ENCODE measurements at regions not wholly inside any gene's neighbourhood (a gene's known extent, or its start where the extent isn't known, plus 50 kb on each side); places are given as distances from the start of the nearest gene placed in this dataset.

DNA sequence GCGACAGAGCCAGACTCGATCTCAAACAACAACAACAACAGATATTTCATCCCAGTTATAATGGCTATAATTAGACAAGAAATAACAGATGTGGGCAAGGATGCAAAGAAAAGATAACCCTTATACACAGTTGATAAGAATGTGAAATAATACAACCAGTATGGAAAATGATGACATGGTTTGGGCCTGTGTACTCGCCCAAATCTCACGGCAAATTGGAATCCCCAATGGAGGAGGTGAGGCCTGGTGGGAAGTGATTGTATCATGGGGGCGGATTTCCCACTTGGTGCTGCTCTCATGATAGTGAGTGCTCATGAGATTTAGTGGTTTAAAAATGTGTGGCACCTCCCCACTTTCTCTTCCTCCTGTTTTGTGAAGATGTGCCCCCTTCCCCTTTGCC is 104.1 kb downstream of the C11orf87 start:
- DNase-seq, result no peak
- H3K4ac ChIP-seq (ENCODE audit: low read depth, low read length), result no peak overlapping the region
- H2AK5ac ChIP-seq (ENCODE audit: low read length), result no peak overlapping the region
- no peak overlapping the region for H4K5ac ChIP-seq (ENCODE audit: low read length)
- no peak overlapping the region for H4K8ac ChIP-seq (ENCODE audit: low read depth, low read length)
- H3K4me3 ChIP-seq (ENCODE audit: low read length), result no peak overlapping the region
- no peak overlapping the region for H3K4me2 ChIP-seq (ENCODE audit: low read length)
- H3K79me1 ChIP-seq (ENCODE audit: low read length), result no peaks in the 10 kb centered on the region
- H2BK120ac ChIP-seq (ENCODE audit: low read depth, low read length), result no peak overlapping the region
- H3K27ac ChIP-seq (ENCODE audit: low read depth, low read length), result no peak overlapping the region
- H2BK5ac ChIP-seq (ENCODE audit: low read length), result no peak overlapping the region
- H3K23ac ChIP-seq (ENCODE audit: low read length), result no peak overlapping the region
- no peaks in the 10 kb centered on the region for H3K36me3 ChIP-seq (ENCODE audit: control insufficient read depth, insufficient read depth, low read length)
- no peak overlapping the region for H3K9ac ChIP-seq (ENCODE audit: low read length)
- no peak overlapping the region for H3K18ac ChIP-seq (ENCODE audit: low read length)
- no peak overlapping the region for H3K56ac ChIP-seq (ENCODE audit: low read length)
- no peaks in the 10 kb centered on the region for H3K4me1 ChIP-seq (ENCODE audit: control insufficient read depth, low read depth, low read length)
- no peak overlapping the region for H2BK15ac ChIP-seq (replicated peaks; ENCODE audit: low read depth)
- WGBS (ENCODE audit: extremely low coverage, insufficient coverage, low lambda C conversion rate), result no CpG with 5 or more reads among the region's 5 CpGs
- no peaks in the 10 kb centered on the region for H3K79me2 ChIP-seq (ENCODE audit: control insufficient read depth, insufficient read depth, low read length)
- H3K27me3 ChIP-seq (ENCODE audit: insufficient read depth, low read length, poor library complexity), result no peaks in the 10 kb centered on the region

DNA sequence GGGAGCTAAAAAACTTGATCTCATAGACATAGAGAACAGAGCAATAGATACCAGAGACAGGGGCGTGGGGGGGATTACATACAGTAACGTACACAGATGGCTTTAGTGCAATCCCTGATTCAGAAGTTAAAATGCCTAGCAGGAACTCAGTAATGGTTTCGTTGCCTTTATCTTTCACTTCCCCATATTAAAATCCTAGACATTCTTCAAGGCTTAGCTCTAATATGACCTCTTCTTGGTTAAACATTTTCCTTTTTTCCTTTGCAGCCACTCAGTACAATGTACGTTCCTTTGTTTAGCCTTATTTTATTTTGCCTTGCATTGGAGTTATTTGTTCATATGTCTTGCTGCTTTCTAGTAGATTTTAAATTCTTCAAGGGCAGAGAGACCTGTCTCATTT is 104.9 kb downstream of the C11orf87 start:
- Histone ChIP-seq H4K8ac (ENCODE audit: low read depth, low read length) (no peak overlapping the region), H3K4ac (ENCODE audit: low read depth, low read length) (no peak overlapping the region), H3K56ac (ENCODE audit: low read length) (no peak overlapping the region), H3K27ac (ENCODE audit: low read depth, low read length) (no peak overlapping the region), H3K18ac (ENCODE audit: low read length) (no peak overlapping the region), H3K23ac (ENCODE audit: low read length) (no peak overlapping the region), H2BK15ac (replicated peaks; ENCODE audit: low read depth) (no peak overlapping the region), H3K79me2 (ENCODE audit: control insufficient read depth, insufficient read depth, low read length) (no peaks in the 10 kb centered on the region), H2AK5ac (ENCODE audit: low read length) (no peak overlapping the region), H3K4me2 (ENCODE audit: low read length) (no peak overlapping the region), H2BK120ac (ENCODE audit: low read depth, low read length) (no peak overlapping the region), H4K5ac (ENCODE audit: low read length) (no peak overlapping the region), H3K9ac (ENCODE audit: low read length) (no peak overlapping the region), H3K4me3 (ENCODE audit: low read length) (no peak overlapping the region), H3K36me3 (ENCODE audit: control insufficient read depth, insufficient read depth, low read length) (no peaks in the 10 kb centered on the region), H2BK5ac (ENCODE audit: low read length) (no peak overlapping the region), H3K27me3 (ENCODE audit: insufficient read depth, low read length, poor library complexity) (no peaks in the 10 kb centered on the region), H3K79me1 (ENCODE audit: low read length) (no peaks in the 10 kb centered on the region), H3K4me1 (ENCODE audit: control insufficient read depth, low read depth, low read length) (no peaks in the 10 kb centered on the region)
- no peak for DNase-seq
- WGBS (ENCODE audit: extremely low coverage, insufficient coverage, low lambda C conversion rate), result no CpG with 5 or more reads among the region's 4 CpGs

DNA sequence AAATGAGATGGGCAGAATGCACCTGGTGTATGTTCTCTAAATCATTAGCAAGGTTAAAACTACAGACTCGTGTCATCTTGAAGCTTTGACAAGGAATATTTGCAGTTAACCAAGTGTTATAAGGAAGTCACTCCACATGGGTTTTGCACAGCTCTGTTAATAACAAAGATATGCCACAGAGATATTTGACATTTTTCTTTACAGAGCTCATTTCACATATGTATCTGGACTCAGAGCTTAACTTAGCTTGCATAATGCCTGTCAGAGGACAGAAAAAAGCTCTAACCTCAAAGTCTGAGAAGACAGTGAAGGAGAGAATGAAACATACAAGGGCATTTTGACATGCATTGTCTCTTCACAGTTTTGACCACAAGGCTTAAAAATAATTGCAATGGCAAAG is 105.5 kb downstream of the C11orf87 start:
- H3K79me1 ChIP-seq (ENCODE audit: low read length), result no peaks in the 10 kb centered on the region
- H2BK120ac ChIP-seq (ENCODE audit: low read depth, low read length), result no peak overlapping the region
- no peak overlapping the region for H3K4me3 ChIP-seq (ENCODE audit: low read length)
- no peak overlapping the region for H2AK5ac ChIP-seq (ENCODE audit: low read length)
- H3K27ac ChIP-seq (ENCODE audit: low read depth, low read length), result no peak overlapping the region
- H3K27me3 ChIP-seq (ENCODE audit: insufficient read depth, low read length, poor library complexity), result no peaks in the 10 kb centered on the region
- H3K18ac ChIP-seq (ENCODE audit: low read length), result no peak overlapping the region
- no CpG with 5 or more reads among the region's 1 CpG for WGBS (ENCODE audit: extremely low coverage, insufficient coverage, low lambda C conversion rate)
- no peak overlapping the region for H3K4ac ChIP-seq (ENCODE audit: low read depth, low read length)
- no peak overlapping the region for H3K56ac ChIP-seq (ENCODE audit: low read length)
- H3K79me2 ChIP-seq (ENCODE audit: control insufficient read depth, insufficient read depth, low read length), result no peaks in the 10 kb centered on the region
- no peaks in the 10 kb centered on the region for H3K36me3 ChIP-seq (ENCODE audit: control insufficient read depth, insufficient read depth, low read length)
- no peak overlapping the region for H4K8ac ChIP-seq (ENCODE audit: low read depth, low read length)
- no peak overlapping the region for H3K23ac ChIP-seq (ENCODE audit: low read length)
- no peak overlapping the region for H2BK5ac ChIP-seq (ENCODE audit: low read length)
- no peaks in the 10 kb centered on the region for H3K4me1 ChIP-seq (ENCODE audit: control insufficient read depth, low read depth, low read length)
- H2BK15ac ChIP-seq (replicated peaks; ENCODE audit: low read depth), result no peak overlapping the region
- H3K9ac ChIP-seq (ENCODE audit: low read length), result no peak overlapping the region
- H4K5ac ChIP-seq (ENCODE audit: low read length), result no peak overlapping the region
- DNase-seq, result no peak
- H3K4me2 ChIP-seq (ENCODE audit: low read length), result no peak overlapping the region

DNA sequence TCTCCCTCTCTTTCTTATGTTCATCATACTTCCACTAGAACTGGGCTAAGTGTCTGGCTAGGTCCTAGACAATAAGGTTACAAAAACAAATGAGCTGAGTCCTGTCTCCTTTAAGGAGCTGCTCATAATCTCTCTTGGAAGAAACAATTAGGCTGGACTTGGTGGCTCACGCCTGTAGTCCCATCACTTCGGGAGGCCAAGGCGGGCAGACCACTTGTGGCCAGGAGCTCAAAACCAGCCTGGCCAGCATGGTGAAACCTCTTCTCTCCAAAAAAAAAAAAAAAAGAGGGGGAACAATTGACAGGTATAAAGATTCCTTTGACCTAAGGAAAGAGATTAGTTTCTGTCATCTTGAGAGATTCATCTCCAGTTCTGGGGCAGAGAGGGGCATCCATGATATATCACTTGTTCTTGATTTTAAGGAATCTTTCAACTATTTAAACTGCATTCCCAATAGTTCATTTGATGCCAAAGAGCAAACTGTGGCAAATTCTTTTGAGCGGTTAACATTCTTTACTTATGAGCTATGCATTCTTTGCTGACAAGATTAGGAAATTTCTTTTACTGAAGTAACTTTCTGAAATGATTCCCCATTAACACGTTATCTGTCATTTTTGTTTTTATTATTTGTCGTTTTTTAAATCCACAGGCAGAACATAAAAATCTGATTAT is 125.5 kb downstream of the C11orf87 start:
- Histone ChIP-seq H3K18ac (ENCODE audit: low read length) (no peak overlapping the region), H3K4me3 (ENCODE audit: low read length) (no peak overlapping the region), H2BK120ac (ENCODE audit: low read depth, low read length) (no peak overlapping the region), H3K4me2 (ENCODE audit: low read length) (no peak overlapping the region), H3K4me1 (ENCODE audit: control insufficient read depth, low read depth, low read length) (no peaks in the 10 kb centered on the region), H4K8ac (ENCODE audit: low read depth, low read length) (no peak overlapping the region), H3K9ac (ENCODE audit: low read length) (no peak overlapping the region), H2BK5ac (ENCODE audit: low read length) (no peak overlapping the region), H2AK5ac (ENCODE audit: low read length) (no peak overlapping the region), H2BK15ac (replicated peaks; ENCODE audit: low read depth) (no peak overlapping the region), H3K27me3 (ENCODE audit: insufficient read depth, low read length, poor library complexity) (no peaks in the 10 kb centered on the region), H3K79me1 (ENCODE audit: low read length) (no peaks in the 10 kb centered on the region), H4K5ac (ENCODE audit: low read length) (no peak overlapping the region), H3K36me3 (ENCODE audit: control insufficient read depth, insufficient read depth, low read length) (no peaks in the 10 kb centered on the region), H3K79me2 (ENCODE audit: control insufficient read depth, insufficient read depth, low read length) (no peaks in the 10 kb centered on the region), H3K23ac (ENCODE audit: low read length) (no peak overlapping the region), H3K4ac (ENCODE audit: low read depth, low read length) (no peak overlapping the region), H3K56ac (ENCODE audit: low read length) (no peak overlapping the region), H3K27ac (ENCODE audit: low read depth, low read length) (no peak overlapping the region)
- WGBS (ENCODE audit: extremely low coverage, insufficient coverage, low lambda C conversion rate), result no CpG with 5 or more reads among the region's 6 CpGs
- peak; percentile 79 for DNase-seq

DNA sequence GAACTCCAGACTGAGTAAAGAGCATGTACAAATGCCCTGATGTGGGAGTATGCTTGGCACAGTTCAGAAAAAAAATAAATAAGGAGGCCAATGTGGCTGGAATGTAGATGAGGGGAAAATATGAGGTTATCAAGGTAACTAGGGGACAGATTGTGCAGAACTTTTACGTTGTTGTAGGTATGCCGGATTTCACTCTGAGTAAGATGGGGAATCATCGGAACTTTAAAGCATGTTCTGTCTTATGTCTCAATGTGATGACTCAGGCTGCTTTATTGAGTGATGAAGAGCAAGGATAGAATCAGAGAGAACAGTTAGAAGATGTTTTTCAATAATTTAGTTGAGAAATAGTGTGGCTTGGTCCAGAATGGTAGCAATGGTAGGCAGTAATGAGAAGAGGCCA is 130.4 kb downstream of the C11orf87 start:
- Histone ChIP-seq H3K4ac (ENCODE audit: low read depth, low read length) (no peak overlapping the region), H3K79me2 (ENCODE audit: control insufficient read depth, insufficient read depth, low read length) (no peaks in the 10 kb centered on the region), H3K18ac (ENCODE audit: low read length) (no peak overlapping the region), H2BK15ac (replicated peaks; ENCODE audit: low read depth) (no peak overlapping the region), H3K4me3 (ENCODE audit: low read length) (no peak overlapping the region), H4K8ac (ENCODE audit: low read depth, low read length) (no peak overlapping the region), H4K5ac (ENCODE audit: low read length) (no peak overlapping the region), H3K36me3 (ENCODE audit: control insufficient read depth, insufficient read depth, low read length) (no peaks in the 10 kb centered on the region), H3K27me3 (ENCODE audit: insufficient read depth, low read length, poor library complexity) (no peaks in the 10 kb centered on the region), H3K9ac (ENCODE audit: low read length) (no peak overlapping the region), H3K79me1 (ENCODE audit: low read length) (no peaks in the 10 kb centered on the region), H2AK5ac (ENCODE audit: low read length) (no peak overlapping the region), H3K23ac (ENCODE audit: low read length) (no peak overlapping the region), H3K56ac (ENCODE audit: low read length) (no peak overlapping the region), H3K4me1 (ENCODE audit: control insufficient read depth, low read depth, low read length) (no peaks in the 10 kb centered on the region), H3K4me2 (ENCODE audit: low read length) (no peak overlapping the region), H3K27ac (ENCODE audit: low read depth, low read length) (no peak overlapping the region), H2BK120ac (ENCODE audit: low read depth, low read length) (no peak overlapping the region), H2BK5ac (ENCODE audit: low read length) (no peak overlapping the region)
- no peak for DNase-seq
- no CpG with 5 or more reads among the region's 3 CpGs for WGBS (ENCODE audit: extremely low coverage, insufficient coverage, low lambda C conversion rate)

DNA sequence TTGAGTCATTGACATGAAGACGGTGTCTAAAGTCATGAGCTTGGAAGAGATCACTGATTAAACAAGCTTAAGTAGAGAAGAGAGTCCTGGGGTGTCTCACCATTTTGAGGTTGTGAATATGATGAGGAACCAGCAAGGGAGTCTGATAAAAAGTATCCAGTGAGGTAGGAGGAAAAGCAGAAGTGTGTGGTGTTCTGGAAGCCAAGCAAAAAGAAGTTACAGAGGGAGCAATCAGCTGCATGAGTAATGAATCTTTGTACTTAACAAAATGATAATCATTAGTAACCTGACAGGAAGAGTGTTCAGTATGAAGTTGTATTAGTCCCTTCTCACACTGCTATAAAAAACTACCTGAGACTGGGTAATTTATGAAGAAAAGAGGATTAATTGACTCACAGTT is 131.3 kb downstream of the C11orf87 start:
- H4K5ac ChIP-seq (ENCODE audit: low read length), result no peak overlapping the region
- no peak overlapping the region for H2AK5ac ChIP-seq (ENCODE audit: low read length)
- H3K36me3 ChIP-seq (ENCODE audit: control insufficient read depth, insufficient read depth, low read length), result no peaks in the 10 kb centered on the region
- H3K27me3 ChIP-seq (ENCODE audit: insufficient read depth, low read length, poor library complexity), result no peaks in the 10 kb centered on the region
- no peak for DNase-seq
- H3K4me2 ChIP-seq (ENCODE audit: low read length), result no peak overlapping the region
- H3K18ac ChIP-seq (ENCODE audit: low read length), result no peak overlapping the region
- H3K79me1 ChIP-seq (ENCODE audit: low read length), result no peaks in the 10 kb centered on the region
- H2BK120ac ChIP-seq (ENCODE audit: low read depth, low read length), result no peak overlapping the region
- no CpG with 5 or more reads among the region's 1 CpG for WGBS (ENCODE audit: extremely low coverage, insufficient coverage, low lambda C conversion rate)
- no peak overlapping the region for H3K56ac ChIP-seq (ENCODE audit: low read length)
- no peak overlapping the region for H3K9ac ChIP-seq (ENCODE audit: low read length)
- no peaks in the 10 kb centered on the region for H3K79me2 ChIP-seq (ENCODE audit: control insufficient read depth, insufficient read depth, low read length)
- H3K4ac ChIP-seq (ENCODE audit: low read depth, low read length), result no peak overlapping the region
- no peak overlapping the region for H3K4me3 ChIP-seq (ENCODE audit: low read length)
- no peak overlapping the region for H3K27ac ChIP-seq (ENCODE audit: low read depth, low read length)
- H2BK15ac ChIP-seq (replicated peaks; ENCODE audit: low read depth), result no peak overlapping the region
- no peak overlapping the region for H3K23ac ChIP-seq (ENCODE audit: low read length)
- no peaks in the 10 kb centered on the region for H3K4me1 ChIP-seq (ENCODE audit: control insufficient read depth, low read depth, low read length)
- no peak overlapping the region for H2BK5ac ChIP-seq (ENCODE audit: low read length)
- H4K8ac ChIP-seq (ENCODE audit: low read depth, low read length), result no peak overlapping the region

Measured in mesendoderm (in vitro differentiated cells).